HG03175 (cell line): ENCODE measurements at regions not wholly inside any gene's neighbourhood (a gene's known extent, or its start where the extent isn't known, plus 50 kb on each side); places are given as distances from the start of the nearest gene placed in this dataset.

Experiments
- ATAC-seq: cut with Tn5 transposase; IDR thresholded peaks from one replicate; pipeline ENCODE4 v1.9.1; 2021; ENCODE audit warnings: mild to moderate bottlenecking, moderate library complexity; ENCODE audit not compliant: unreplicated experiment

GRCh38 chr3:24830230-24831152 is 335.8 kb upstream of the THRB start:
- ATAC-seq, result no peak

GRCh38 chr3:24831221-24831620 is 336.6 kb upstream of the THRB start:
- ATAC-seq, result no peak

DNA sequence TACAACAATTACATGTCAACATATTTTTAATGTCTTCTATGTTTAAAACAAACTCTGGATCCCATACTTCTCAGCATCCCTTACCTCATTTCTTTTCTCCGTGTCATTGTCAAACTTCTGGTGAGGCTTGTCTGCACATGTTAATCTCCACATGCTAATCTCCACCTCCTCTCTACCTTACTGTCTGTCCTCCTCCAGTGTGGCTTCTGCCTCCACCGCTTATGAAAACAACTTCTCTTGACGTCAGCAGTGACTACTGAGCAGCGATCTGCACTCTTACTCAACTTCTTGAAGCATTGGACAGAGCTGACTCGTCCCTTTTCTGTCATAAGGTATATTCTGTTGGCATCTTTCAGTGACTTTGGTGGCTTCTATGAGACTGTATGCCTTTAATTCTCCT is 338.2 kb upstream of the THRB start:
- no peak for ATAC-seq

GRCh38 chr3:24834442-24834841 is 339.8 kb upstream of the THRB start:
- ATAC-seq, result no peak

DNA sequence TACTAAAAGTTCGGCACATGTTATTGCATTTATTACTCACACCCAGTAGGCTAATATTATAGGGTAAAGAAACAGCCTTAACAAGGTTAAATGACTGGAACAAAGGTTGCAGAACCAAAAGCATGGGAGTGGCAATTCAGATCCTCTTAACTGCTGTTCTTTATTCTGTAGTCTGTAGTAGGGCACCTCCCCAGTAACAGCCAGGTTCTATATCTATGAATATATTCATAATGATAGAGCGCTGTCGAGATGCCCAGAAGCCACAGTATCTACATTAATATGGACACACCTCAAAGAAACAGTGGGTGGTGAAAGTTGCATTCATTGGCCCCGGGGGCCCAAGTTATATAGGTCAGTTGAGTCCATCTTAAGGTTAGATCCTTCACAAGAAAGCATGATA is 340.9 kb upstream of the THRB start:
- no peak for ATAC-seq

DNA sequence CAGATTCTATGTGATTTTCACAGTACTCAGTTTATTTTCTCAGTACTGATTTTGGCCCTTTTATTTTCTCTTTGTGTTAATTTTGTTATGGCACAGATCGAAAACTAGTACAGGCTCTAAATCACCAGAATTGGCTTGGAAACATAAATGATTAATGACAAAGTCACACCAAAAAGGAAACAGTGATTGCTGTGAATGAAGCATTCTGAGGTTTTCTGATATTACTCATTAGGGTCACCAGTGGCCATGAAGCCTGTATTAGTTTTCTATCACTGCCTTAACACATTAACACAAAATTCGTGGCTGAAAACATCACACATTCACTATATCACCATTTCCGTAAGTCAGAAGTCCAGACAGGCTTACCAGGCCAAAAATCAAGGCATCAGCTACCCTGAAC is 343.0 kb upstream of the THRB start:
- ATAC-seq, result no peak

GRCh38 chr3:24838533-24838932 is 343.9 kb upstream of the THRB start:
- no peak for ATAC-seq

GRCh38 chr3:24843955-24844354 is 349.3 kb upstream of the THRB start:
- no peak for ATAC-seq

DNA sequence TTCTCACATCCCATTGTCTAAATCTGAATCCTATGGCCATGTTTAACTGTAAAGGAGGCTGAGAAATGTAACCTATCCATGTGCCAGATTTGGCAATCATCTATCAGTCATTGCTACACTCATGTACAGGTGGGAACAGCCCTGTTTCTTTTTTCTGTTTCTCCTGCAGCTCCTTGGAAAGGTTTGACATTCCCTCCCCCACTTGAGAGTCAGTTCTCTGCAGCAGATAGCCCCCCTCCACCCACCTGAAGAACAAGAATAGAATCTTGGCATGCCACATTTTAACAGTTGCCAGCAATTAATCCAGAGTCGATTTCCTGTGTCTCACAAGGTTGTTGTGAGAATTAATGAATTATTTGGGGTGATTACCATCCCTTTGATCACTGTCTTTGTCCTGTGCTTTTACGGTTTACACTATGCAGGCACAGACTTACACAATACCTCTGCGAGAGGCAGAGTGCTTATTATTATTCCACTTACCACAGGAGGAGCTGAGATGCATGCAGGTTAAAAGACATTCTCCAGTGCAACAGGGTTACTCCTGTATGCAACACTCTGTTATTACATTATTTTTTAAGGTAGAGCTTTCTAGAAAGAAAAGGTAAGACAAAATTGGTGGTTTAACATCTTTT is 351.0 kb upstream of the THRB start:
- no peak for ATAC-seq

GRCh38 chr3:24846286-24846860 is 351.7 kb upstream of the THRB start:
- no peak for ATAC-seq

DNA sequence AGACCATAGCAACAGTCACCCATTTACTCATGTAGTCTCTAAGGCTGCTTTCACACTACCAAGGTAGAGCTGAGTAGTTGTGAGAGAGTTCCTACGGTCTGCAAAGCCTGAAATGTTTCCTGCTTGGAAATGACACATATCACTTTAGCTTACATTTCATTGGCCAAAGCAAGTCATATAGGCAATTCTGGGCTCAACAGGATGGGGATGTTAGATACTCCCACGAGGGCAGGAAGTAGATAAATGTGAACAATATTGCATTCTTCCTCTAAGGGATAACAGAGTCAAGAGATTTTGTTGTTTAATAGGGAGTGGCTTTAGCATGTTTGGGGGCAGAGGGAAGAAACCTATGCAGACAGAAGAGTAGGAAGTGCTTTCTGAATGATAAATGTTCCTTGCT is 355.6 kb upstream of the THRB start:
- ATAC-seq, result no peak

DNA sequence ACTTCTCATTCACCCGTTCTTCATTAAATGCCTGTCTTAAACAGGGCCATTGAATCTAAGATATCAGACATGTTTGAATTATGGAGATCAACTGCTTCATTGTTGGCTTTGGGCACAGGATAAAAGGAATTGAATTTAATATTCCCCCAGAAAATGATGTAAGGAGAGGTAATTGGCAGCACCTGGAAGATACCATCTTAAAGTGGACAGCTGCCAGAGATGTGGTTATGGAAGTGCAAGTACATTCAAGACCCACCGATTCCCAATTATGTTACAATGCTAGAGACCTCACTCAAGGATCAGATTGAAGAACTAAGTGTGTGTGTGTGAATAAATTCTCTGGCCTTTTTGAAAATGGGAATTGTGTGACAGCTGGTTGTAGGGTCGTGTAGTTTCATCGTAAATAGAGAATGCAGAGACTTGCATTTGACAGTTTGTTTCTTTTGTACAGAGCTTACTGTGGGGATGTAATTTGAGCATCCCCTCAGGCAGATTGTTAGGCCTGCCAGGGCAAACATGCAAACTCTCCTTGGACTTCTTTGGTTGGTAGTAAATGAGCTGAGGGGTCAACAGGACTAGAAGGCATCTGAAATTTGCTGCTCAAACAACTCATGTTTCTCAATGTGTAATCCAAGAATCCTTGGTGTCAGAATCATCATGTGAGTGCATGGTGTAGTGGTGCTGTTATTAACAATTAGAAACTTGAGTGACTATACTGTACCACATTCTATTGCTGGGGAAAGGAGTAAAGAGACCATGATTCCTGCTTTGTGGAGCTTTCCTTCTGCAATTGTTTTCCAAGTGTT is 359.2 kb upstream of the THRB start:
- ATAC-seq, result no peak

DNA sequence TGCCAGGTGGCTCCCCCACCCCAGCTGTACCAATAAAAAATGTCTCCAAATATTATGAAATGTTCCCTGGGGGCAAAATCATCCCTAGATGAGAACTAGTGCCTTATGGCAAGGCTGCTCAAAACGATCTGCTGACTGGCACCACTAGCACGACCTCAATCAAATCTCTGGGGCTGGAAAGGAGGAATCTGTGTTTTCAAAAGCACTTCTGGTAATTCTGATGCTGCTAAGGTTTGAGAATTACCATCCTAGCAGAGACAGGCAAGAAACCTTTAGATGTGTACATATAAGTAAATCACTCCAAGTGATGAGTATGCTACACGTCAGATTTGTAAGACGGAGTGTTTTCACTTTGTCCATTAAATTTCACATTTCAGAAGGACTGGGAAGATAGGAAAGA is 360.1 kb upstream of the THRB start:
- ATAC-seq, result no peak

DNA sequence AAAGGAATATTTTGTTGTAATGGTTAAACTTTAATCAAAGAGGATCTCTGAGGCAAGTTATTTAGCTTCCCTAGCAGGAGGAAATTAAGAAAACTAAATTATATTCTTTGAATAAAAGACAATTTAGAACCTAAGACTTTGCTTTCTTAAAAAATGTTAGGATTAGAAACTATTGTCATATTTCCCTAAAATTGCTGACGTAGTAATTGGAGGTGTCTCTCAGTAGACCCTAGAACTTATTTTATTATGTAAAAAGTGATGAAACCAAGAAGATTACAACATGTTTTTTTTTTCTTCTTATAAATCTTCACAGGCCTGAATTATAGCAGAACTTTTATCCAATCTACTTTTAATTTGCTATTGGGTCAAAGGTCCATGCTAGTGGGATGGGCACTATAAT is 363.3 kb upstream of the THRB start:
- ATAC-seq, result no peak

DNA sequence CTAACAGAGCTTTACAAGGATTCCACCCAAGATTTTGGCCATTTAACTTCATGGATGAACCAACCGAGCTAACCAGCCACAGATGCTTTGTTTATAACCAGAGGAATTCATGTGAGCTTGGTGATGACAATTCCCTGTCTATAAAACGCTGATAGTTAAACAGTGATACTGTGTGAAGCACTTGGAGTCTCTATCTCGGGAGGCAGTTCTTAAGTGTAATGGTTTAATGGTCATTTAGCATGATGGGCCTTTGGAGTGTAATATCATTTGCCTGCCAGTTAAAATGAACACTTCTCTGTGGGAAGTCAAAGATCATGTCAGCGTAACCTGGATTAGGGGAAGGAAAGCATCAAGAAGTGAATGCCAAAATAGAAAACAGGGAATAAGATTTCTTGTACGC is 368.6 kb upstream of the THRB start:
- no peak for ATAC-seq

GRCh38 chr3:24867783-24868182 is 373.1 kb upstream of the THRB start:
- no peak for ATAC-seq

- no peak for ATAC-seq
These were observed 386.6 kb upstream of the THRB start for GRCh38 chr3:24881239-24881638.

GRCh38 chr3:24886501-24886900 is 391.9 kb upstream of the THRB start:
- ATAC-seq, result no peak

- no peak for ATAC-seq
These were observed 395.4 kb upstream of the THRB start for GRCh38 chr3:24890012-24890411.

DNA sequence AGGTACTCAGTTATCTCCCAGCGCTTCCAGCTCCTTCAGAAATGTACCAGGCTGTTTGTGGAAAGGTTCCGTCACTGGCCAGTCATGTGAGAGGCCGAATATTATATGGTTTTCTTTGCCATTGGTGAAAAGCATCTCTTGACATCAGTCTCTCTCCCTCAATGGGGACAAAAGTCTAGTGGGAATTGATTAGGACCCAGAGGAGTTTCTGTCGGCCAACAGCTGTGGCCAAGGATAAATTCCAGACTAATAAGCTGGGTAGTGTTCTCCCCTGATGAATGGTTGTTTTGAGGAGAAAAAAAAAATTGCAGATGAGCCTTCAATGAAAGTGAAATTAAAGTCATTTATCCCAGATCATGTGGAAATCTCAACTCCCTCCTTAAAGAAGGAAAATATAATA is 404.7 kb upstream of the THRB start:
- no peak for ATAC-seq

GRCh38 chr3:24899901-24900603 is 405.4 kb upstream of the THRB start:
- ATAC-seq, result no peak
